NCI-H1694 treated with DMSO at 0.1 percent for 48 hours (cell line): ENCODE measurements at regions not wholly inside any gene's neighbourhood (a gene's known extent, or its start where the extent isn't known, plus 50 kb on each side); places are given as distances from the start of the nearest gene placed in this dataset.

Experiments used
- DNase-seq: peaks from one replicate; lab custom pipeline; 2025; lab: John Stamatoyannopoulos, UW

- DNase-seq = no peak
Measured at GRCh38 chr2:104635608-104636007, 218.3 kb upstream of the POU3F3 start.

DNA sequence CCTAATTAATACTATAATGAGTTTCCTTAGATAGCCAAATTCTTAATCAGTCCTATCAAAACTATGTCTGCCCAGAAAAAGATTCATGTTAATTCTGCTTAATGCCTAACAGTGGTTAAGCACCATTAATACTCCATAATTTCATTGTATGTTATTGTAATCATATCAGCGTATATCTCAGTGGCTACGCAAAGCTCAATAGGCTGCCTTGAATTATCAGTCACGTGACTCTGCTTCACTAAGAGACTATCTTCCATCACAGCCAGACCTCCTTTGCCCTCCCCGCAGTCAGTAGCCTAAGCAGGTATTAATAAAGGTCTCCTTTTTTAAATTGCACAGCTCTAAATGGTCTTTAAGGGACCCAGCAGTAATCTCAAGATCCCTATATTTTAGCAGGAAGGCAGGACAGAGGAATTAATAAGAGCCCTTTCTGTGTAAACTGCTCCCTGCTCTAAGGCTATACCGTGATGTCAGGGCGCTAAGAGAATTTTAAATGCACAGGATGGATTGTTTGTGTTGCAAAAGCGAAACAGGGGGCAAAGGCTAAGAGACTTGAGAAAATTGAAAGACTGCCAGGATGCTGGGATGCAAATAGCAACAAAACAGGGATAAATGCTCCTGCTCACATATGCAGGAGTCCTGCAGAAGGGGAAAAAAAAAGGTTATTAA is 215.6 kb upstream of the POU3F3 start:
- DNase-seq = no peak

GRCh38 chr2:104638859-104639202 is 215.1 kb upstream of the POU3F3 start:
- DNase-seq = no peak

- no peak for DNase-seq
Measured at GRCh38 chr2:104641786-104642185, 212.1 kb upstream of the POU3F3 start.

DNA sequence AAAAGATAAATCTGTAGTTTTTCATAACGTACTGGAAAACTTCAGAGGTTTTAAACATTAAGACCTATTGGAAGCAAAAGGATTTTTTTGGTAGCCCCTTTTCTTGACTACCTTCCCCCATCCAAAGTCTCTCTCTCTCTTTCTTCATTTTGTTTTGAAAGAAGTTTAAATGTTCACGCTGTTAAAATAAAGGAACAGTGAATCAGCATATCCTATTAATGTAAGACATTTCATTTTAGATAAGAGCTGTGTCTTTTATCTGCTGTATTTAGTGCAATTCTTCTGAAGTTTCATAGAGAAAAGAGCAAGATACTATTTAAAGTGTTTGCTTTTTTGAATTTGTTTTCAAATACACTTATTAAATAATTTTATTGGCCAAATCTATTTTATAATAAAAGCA is 205.5 kb upstream of the POU3F3 start:
- DNase-seq = no peak

DNA sequence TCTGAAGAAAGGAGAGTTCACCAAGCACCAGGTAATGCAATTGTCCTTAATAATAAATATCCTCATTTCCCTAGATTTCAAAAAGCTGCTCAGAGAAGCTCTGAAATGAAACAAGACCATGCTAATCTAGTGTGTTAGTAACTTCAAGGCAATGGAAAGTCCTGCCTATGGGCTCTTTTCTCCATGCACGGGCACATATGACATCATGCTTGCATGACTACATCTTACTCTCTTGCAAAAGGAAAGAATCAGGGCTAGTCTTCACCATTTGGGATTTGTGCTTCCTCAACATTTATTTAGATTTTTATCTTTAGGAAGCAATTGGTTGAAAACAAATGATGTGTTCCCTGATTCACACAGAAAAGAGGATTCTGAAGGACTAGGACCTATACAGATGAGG is 204.0 kb upstream of the POU3F3 start:
- DNase-seq = no peak

DNA sequence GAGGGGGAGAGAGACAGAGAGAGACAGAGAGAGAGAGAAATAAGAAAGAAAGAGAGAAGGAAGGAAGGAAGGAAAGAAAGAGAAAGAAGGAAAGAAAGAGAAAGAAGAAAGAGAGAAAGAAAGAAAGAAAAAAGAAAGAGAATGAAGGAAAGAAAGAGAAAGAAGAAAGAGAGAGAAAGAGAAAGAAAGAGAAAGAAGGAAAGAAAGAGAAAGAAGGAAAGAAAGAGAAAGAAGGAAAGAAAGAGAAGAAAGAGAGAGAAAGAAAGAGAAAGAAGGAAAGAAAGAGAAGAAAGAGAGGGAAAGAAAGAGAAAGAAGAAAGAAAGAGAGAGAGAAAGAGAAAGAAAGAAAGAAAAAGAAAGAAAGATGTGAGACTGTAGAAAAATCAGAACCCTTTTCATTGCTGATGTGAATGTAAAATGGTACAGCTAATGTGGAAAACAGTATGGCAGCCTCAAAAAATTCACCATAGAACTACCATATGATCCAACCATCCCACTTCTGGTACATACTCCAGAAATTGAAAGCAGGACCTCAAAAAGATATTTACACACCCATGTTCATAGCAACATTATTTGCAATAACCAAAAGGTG is 203.4 kb upstream of the POU3F3 start:
- DNase-seq = no peak

DNA sequence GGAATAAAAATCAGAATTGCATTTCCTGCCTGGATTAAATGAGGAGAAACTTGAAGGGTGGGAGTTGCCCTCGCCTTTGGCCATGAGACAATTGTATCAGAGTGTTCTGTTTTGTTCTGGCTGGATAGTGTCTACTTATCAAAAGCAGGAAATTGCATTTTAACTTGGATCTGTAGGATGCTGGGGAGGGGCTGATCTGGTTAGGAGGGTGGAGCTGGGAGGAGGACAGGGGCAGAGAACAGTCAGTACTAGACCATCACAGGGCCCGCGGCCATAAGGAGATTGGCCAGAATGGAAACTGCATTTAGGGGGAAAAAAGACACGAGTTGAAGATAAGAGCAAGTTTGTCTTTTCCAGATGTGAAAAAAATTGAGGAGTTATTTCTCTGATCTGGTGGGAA is 199.1 kb upstream of the POU3F3 start:
- DNase-seq = no peak

- DNase-seq = no peak
Measured at GRCh38 chr2:104656571-104657163, 197.2 kb upstream of the POU3F3 start.

DNA sequence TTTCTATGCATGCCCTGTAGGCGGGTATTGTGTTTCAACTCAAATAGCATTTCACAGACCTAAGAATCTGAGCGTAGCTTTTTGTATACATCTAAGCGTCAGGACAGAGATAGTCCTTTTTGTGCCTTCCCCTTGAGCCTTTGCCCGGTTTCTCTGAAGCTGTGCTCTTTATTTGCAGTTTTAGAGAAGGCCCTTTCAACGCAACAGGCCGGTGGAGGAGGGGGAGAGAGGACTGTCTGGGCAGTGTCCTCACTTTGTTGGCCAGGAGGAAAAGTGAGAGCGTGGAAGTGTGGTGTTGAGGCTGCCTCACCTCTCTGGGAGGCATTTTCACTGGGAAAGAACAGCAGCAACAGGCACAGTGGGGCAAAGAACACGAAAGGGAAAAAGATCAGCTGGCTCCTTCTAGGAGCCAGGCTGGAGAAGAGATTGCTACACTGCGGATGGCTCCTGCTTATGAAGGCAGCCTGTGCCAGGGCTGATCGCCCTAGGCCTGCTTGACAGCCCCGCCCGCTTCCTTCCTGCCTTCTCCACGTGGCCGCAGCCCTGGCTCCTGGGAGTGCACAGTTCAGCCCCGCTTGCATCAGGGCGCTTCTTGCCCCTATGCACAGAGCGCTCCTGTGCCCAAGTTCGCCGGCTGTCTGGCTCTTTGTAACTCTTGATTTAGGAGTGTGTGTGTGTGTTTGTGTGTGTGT is 195.6 kb upstream of the POU3F3 start:
- DNase-seq = no peak

DNA sequence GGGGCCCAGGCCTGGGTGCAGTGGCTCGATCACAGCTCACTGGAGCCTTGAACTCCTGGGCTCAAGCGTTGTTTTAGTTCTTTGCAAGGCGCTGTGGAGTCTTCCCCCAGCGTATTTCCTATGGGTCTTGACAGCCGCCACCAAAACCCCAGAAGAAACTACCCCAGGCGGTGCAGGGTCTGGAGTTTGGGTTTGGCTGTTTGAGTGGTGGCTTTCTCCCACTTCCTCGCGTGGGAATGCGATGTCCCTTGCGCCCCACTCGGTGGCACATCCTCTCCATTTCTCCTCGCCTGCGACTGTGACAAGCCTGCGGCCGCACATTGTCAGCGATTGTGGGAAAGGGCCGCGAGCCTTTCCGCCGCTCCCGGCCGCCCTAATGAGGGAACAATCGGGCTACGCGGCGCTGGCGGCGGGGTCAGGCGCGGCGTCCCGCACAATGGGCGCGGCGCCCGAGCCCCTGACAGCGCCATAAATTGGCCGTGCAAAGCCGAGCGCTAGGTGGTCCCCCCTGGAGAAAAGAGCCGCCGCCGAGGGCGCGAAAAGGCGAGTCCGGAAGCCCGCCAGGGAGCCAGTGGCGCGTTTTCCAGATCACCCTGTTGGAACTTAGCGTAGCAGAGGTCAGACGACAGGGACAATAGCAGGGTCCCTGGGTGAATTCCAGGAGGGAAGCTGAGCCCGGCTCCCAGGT is 194.9 kb upstream of the POU3F3 start:
- no peak for DNase-seq

DNA sequence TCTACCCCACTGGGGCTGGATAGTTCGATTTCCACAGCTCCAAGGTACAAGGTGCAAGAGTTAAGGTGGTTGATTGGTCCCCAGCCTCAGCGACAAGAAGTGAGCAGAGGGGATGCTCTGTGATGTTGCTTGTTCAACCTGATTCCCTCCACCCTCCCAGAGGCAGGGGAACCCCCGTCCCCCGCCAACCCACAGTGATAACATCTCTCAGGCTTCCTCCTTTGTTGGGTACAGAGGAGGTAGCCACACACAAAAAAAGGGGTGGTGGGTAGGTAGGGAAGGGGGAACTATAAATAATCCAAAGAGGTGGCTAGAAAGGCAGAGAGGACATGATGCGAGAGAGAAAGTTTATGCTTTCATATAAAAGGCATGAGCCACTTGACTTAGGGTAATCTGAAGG is 192.9 kb upstream of the POU3F3 start:
- no peak for DNase-seq

- no peak for DNase-seq
Measured at GRCh38 chr2:104664672-104665071, 189.2 kb upstream of the POU3F3 start.

- no peak for DNase-seq
Measured at GRCh38 chr2:104668631-104669030, 185.3 kb upstream of the POU3F3 start.

- DNase-seq = no peak
Measured at GRCh38 chr2:104673225-104673624, 180.7 kb upstream of the POU3F3 start.

DNA sequence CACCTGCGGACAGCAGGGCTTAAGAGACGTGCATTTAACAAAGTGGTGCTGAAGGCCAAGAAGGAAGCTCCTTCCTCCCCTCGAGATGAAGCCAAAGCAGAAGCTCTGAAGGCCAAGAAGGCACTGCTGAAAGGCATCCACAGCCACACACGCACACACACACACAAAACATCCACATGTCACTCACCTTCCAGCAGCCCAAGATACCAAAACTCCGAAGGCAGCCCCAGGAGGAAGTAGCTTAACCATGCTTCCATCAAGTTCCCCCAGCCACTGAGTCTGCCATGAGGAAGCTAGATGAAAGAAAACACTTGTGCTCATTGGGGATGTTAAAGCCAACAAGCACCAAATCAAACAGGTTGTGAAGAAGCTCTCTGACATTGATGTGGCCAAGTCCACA is 175.7 kb upstream of the POU3F3 start:
- no peak for DNase-seq

DNA sequence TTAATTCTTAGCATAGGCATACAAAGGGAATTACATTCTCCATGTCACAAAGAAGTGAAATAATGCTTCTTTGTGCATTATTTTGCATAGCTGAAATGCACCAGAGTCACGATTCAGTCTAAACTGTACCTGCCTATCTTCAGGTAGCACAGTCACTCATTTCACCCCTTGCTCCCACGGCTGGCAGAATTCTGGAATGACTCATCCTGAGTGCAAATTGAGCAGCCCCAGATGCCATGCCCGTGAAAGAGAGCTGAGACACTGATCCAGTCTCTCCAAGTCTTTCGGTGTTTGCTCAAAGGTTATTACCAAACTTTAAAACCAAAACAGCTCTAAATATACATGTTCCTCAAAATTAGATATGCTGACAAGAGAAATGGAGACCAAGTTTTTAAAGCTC is 168.3 kb upstream of the POU3F3 start:
- no peak for DNase-seq

DNA sequence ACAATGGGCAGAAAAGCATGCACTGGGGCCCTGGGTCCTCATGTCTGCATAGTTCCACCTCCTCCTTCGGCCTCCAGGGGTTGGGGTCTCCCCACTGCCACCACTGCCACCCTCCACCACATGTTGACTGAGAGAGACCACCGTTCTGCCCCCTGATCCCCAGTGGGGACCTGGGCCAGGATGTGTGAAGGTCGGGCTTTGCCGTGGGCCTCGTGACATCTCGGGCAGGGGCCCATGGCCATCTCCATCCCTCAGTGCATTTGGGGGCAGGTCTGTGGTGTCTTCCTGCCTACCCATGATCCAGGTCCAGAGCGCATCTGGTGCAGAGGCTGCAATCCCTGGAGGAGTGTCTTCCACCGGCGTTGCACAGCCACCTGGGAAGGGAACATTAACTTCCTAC is 166.8 kb upstream of the POU3F3 start:
- no peak for DNase-seq

DNA sequence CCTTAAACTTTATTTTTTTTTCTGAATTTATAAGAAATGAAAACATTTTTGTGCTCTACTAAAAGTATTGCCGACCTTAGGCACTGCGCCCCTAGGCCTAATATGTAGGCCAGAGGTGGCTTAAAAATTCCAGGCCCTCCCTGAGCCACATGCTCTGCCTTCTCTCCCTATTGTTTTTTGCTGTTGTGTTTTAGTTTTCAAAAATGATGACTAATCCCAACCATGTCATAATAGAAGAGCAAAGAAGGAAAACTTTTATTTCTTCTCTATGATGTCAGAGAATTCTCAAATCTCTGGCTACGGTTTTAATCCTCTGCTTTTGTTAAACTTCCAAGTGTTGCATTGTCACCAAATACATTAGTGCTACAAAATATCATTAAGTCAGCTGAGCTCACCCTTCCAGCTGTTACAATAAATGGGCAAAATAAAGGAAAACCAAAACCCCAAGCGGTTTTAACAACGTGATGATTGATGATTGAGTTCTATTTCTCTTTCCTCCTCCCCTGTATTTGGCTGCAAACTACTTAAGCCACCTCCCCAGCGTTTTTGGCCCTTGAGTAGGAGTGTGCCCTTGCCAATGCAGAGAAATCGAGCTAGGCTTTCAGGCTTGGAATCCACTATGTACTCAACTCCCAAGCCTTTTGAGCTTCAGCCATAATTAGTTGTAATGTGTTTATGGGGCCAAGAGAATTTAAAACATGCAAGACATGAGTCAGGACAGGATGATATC is 163.5 kb upstream of the POU3F3 start:
- no peak for DNase-seq

- no peak for DNase-seq
Measured at GRCh38 chr2:104698276-104698675, 155.6 kb upstream of the POU3F3 start.

- DNase-seq = no peak
Measured at GRCh38 chr2:104701411-104701911, 152.5 kb upstream of the POU3F3 start.
